Neural cell (in vitro differentiated cells): ENCODE measurements at regions not wholly inside any gene's neighbourhood (a gene's known extent, or its start where the extent isn't known, plus 50 kb on each side); places are given as distances from the start of the nearest gene placed in this dataset.

Source experiments
- H2AFZ ChIP-seq: fragments of 200-600, 300-800 bp; sonication (generic), shearing (Covaris generic); 2 replicates; pipeline ENCODE4 v1.6.0; 2014; ENCODE audit warnings: low read depth, mild to moderate bottlenecking, antibody characterized with exemption, low read length, moderate library complexity
- H3F3A ChIP-seq: fragments of 200-600 bp; shearing (Covaris generic); 2 replicates; pipeline ENCODE4 v1.6.1; 2016; ENCODE audit warnings: mild to moderate bottlenecking, moderate library complexity, mixed read lengths, antibody characterized with exemption, low read length; ENCODE audit not compliant: insufficient read depth, poor library complexity, severe bottlenecking
- H3K27ac ChIP-seq: fragments of 200-600, 300-800 bp; sonication (generic), shearing (Covaris generic); 2 replicates; pipeline ENCODE4 v1.5.1; 2014; ENCODE audit warnings: mild to moderate bottlenecking, low read length, moderate library complexity
- H3K27me3 ChIP-seq: fragments of 300-800, 200-600 bp; sonication (generic), shearing (Covaris generic); 2 replicates; pipeline ENCODE4 v1.6.0; 2014; ENCODE audit warnings: mild to moderate bottlenecking, low read depth, low read length, moderate library complexity; ENCODE audit not compliant: insufficient read depth
- H3K36me3 ChIP-seq: fragments of 300-800, 200-600 bp; sonication (generic), shearing (Covaris generic); 2 replicates; pipeline ENCODE4 v1.5.1; 2014; ENCODE audit warnings: mild to moderate bottlenecking, antibody characterized with exemption, low read length, moderate library complexity; ENCODE audit not compliant: insufficient read depth
- H3K4me2 ChIP-seq: fragments of 300-800, 200-600 bp; sonication (generic), shearing (Covaris generic); 2 replicates; pipeline ENCODE4 v1.6.0; 2014; ENCODE audit warnings: mild to moderate bottlenecking, low read length
- H3K4me3 ChIP-seq: fragments of 300-800, 200-600 bp; sonication (generic), shearing (Covaris generic); 2 replicates; pipeline ENCODE4 v1.5.1; 2014; ENCODE audit warnings: mild to moderate bottlenecking, low read length, moderate library complexity
- H3K79me2 ChIP-seq: fragments of 200-600 bp; shearing (Covaris generic); replicated peaks from 2 replicates; pipeline ENCODE4 v1.6.0; 2014; ENCODE audit warnings: mild to moderate bottlenecking, low read length, moderate library complexity; ENCODE audit not compliant: insufficient read depth
- H3K9ac ChIP-seq: fragments of 300-800, 200-600 bp; sonication (generic), shearing (Covaris generic); 2 replicates; pipeline ENCODE4 v1.6.1; 2016; ENCODE audit warnings: mild to moderate bottlenecking, low read length, mixed read lengths
- H3K9me2 ChIP-seq: fragments of 200-600 bp; shearing (Covaris generic); 2 replicates; pipeline ENCODE4 v1.6.1; 2016; ENCODE audit warnings: mild to moderate bottlenecking, low read length, mixed read lengths; ENCODE audit not compliant: insufficient read depth
- H3K9me3 ChIP-seq: fragments of 200-600, 300-800 bp; sonication (generic), shearing (Covaris generic); 2 replicates; pipeline ENCODE4 v1.6.1; 2016; ENCODE audit warnings: mild to moderate bottlenecking, mixed run types, low read length, moderate library complexity, mixed read lengths
- H4K20me1 ChIP-seq: fragments of 200-600 bp; shearing (Covaris generic); 2 replicates; pipeline ENCODE4 v1.6.1; 2016; ENCODE audit warnings: mild to moderate bottlenecking, mixed run types; ENCODE audit not compliant: insufficient read depth
- CTCF ChIP-seq: fragments of 450-650 bp; IDR thresholded peaks from 2 replicates; pipeline ENCODE4 v1.5.1; 2014; ENCODE audit warnings: antibody characterized with exemption, mild to moderate bottlenecking, moderate library complexity; ENCODE audit not compliant: poor library complexity, severe bottlenecking
- EP300 ChIP-seq: fragments of 450-650 bp; conservative IDR thresholded peaks from 2 replicates; pipeline ENCODE4 v1.6.1; 2014; ENCODE audit warnings: antibody characterized with exemption, mild to moderate bottlenecking, moderate library complexity; ENCODE audit not compliant: poor library complexity, severe bottlenecking
- EZH2 ChIP-seq: fragments of 200-600, 300-800 bp; shearing (Covaris generic), sonication (generic); IDR thresholded peaks from 2 replicates; pipeline ENCODE4 v1.6.1; 2014; ENCODE audit warnings: antibody characterized with exemption, low read length, borderline replicate concordance, mild to moderate bottlenecking; ENCODE audit not compliant: insufficient read depth, poor library complexity, severe bottlenecking
- MXI1 ChIP-seq: fragments of 450-650 bp; conservative IDR thresholded peaks from 2 replicates; pipeline ENCODE4 v1.6.1; 2014; ENCODE audit warnings: antibody characterized with exemption, mild to moderate bottlenecking; ENCODE audit not compliant: poor library complexity, severe bottlenecking
- POLR2AphosphoS5 ChIP-seq: IDR thresholded peaks from 2 replicates; pipeline ENCODE4 v1.6.1; 2012
- RAD21 ChIP-seq: fragments of 450-650 bp; conservative IDR thresholded peaks from 2 replicates; pipeline ENCODE4 v1.6.1; 2014; ENCODE audit warnings: antibody characterized with exemption, mild to moderate bottlenecking, moderate library complexity
- REST ChIP-seq: IDR thresholded peaks from 2 replicates; pipeline ENCODE4 v1.6.1; 2012; ENCODE audit warnings: borderline replicate concordance
- SMC3 ChIP-seq: fragments of 450-650 bp; conservative IDR thresholded peaks from 2 replicates; pipeline ENCODE4 v1.6.1; 2014; ENCODE audit warnings: antibody characterized with exemption, mild to moderate bottlenecking, moderate library complexity; ENCODE audit not compliant: poor library complexity
- TAF1 ChIP-seq: IDR thresholded peaks from 2 replicates; pipeline ENCODE4 v1.6.1; 2012; ENCODE audit warnings: low read depth

DNA sequence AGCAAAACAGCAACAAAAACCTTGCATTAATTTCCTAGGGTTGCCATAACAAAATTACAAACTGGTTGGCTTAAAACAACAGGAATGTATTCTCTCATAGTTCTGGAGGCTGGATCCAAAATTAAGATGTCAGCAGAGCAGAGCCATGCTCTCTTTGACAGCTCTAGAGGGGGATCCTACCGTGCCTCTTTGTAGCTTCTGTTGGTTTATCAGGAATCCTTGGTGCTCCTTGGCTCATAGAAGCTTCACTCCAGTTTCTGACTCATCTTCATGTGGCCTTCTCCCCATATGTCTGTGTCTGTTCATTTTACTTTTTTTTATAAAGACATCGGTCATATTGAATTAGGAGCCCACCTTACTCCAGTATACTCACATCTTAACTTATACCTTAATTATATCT is 90.5 kb upstream of the POU2AF2 start:
- no peak overlapping the region for H3K4me3 ChIP-seq
- no peaks in the 10 kb centered on the region for H3K79me2 ChIP-seq
- H4K20me1 ChIP-seq: no peaks in the 10 kb centered on the region
- H3K27ac ChIP-seq: no peak overlapping the region
- no peak overlapping the region for H2AFZ ChIP-seq
- no peak overlapping the region for H3K9ac ChIP-seq
- H3K9me3 ChIP-seq: no peaks in the 10 kb centered on the region
- no peaks in the 10 kb centered on the region for H3K9me2 ChIP-seq
- no peak overlapping the region for H3K4me2 ChIP-seq
- no peaks in the 10 kb centered on the region for H3K36me3 ChIP-seq
- no peaks in the 10 kb centered on the region for H3K27me3 ChIP-seq
- TF ChIP-seq RAD21 (no peak), SMC3 (no peak), POLR2AphosphoS5 (no peak)
- no peaks in the 10 kb centered on the region for H3F3A ChIP-seq

DNA sequence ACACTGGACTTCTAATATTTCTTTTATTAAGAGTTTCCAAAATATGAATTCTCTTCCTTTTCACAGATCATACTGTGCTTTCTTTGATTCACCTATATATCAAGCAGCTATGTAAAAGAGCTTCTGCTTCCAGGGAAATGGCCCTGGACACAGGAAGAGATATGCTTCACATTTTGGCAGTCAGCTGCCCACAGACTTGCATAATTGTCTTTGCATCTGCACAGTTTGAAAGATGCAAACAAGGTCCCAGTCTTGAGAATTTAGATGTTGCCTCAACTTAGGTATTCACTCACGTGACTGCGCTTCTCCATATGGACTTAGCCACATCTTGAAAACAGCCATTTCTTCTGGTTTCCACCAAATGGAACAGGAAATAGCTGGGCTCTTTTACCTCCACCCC is 92.3 kb upstream of the POU2AF2 start:
- Histone ChIP-seq H4K20me1 (no peaks in the 10 kb centered on the region), H2AFZ (no peak overlapping the region), H3K9me3 (no peaks in the 10 kb centered on the region), H3K9me2 (no peaks in the 10 kb centered on the region), H3F3A (no peaks in the 10 kb centered on the region), H3K4me3 (no peak overlapping the region), H3K27ac (no peak overlapping the region), H3K4me2 (no peak overlapping the region), H3K79me2 (no peaks in the 10 kb centered on the region), H3K9ac (no peak overlapping the region), H3K27me3 (no peaks in the 10 kb centered on the region), H3K36me3 (no peaks in the 10 kb centered on the region)
- no peak for TF ChIP-seq TAF1
- no peak for TF ChIP-seq SMC3
- no peak for TF ChIP-seq MXI1
- TF ChIP-seq EZH2: no peak
- no peak for TF ChIP-seq CTCF
- no peak for TF ChIP-seq RAD21
- TF ChIP-seq REST: no peak
- TF ChIP-seq POLR2AphosphoS5: no peak
- TF ChIP-seq EP300: no peak

DNA sequence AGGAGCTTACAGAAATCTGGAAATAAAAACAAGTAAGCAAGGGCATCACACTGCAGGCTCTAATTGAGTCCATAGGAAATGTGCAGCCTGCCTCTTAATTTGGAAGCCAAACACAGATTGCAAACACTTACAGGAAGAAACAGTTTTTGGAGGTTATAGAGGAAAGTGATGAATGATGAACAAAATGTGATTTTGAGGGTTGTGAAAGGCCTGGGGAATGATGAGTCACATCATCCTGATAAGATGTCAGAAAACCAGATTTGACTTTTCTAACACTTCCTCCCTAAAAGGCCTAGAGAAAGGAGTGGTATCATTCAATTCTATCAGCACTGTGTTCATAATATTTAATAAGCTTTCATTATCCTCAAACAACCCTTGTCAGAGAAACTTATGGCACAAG is 96.6 kb upstream of the POU2AF2 start:
- Histone ChIP-seq H3K79me2 (no peaks in the 10 kb centered on the region), H4K20me1 (no peaks in the 10 kb centered on the region), H3K9me2 (no peaks in the 10 kb centered on the region), H3K4me2 (no peak overlapping the region), H3K27me3 (no peaks in the 10 kb centered on the region), H3K9ac (no peak overlapping the region), H3F3A (no peaks in the 10 kb centered on the region), H2AFZ (no peak overlapping the region), H3K4me3 (no peak overlapping the region), H3K9me3 (no peaks in the 10 kb centered on the region), H3K36me3 (no peaks in the 10 kb centered on the region), H3K27ac (no peak overlapping the region)
- TF ChIP-seq MXI1 (no peak), CTCF (no peak)
